GM12878 (cell line): ENCODE measurements at regions not wholly inside any gene's neighbourhood (a gene's known extent, or its start where the extent isn't known, plus 50 kb on each side); places are given as distances from the start of the nearest gene placed in this dataset.

Source experiments
- ATF7 ChIP-seq: fragments of 450-650 bp; IDR thresholded peaks from 2 replicates; pipeline ENCODE4 v1.6.1; 2016; ENCODE audit warnings: low read depth, mild to moderate bottlenecking
- CTCF ChIP-seq, 3 experiments: IDR thresholded peaks in 2 of 3; conservative IDR thresholded peaks in 1 of 3; 2 replicates each; pipeline ENCODE4 v1.5.1; 2011; ENCODE audit warnings: low read depth in 3 of 3, low read length in 3 of 3, mild to moderate bottlenecking in 3 of 3, control low read depth in 2 of 3, moderate library complexity in 2 of 3, inconsistent platforms in 1 of 3, mixed read lengths in 1 of 3; ENCODE audit not compliant: control insufficient read depth in 2 of 3, insufficient read depth in 1 of 3; ENCODE audit errors: extremely low read depth in 1 of 3
- EP300 ChIP-seq, 2 experiments: fragments of 150-350 bp in 1 of 2; IDR thresholded peaks; 2 replicates each; pipeline ENCODE4 v1.6.1; 2011 to 2012; ENCODE audit warnings: low read depth in 2 of 2, low read length in 2 of 2, borderline replicate concordance in 1 of 2, improper control_type of control experiment in 1 of 2, inconsistent platforms in 1 of 2; ENCODE audit not compliant: control insufficient read depth in 1 of 2
- EZH2 ChIP-seq: IDR thresholded peaks from 2 replicates; pipeline ENCODE4 v1.6.1; 2012; ENCODE audit warnings: low read depth, mild to moderate bottlenecking, control low read depth, inconsistent platforms, low read length, borderline replicate concordance; ENCODE audit not compliant: control insufficient read depth
- FOS ChIP-seq: IDR thresholded peaks from 3 replicates; pipeline ENCODE4 v1.6.1; 2011; ENCODE audit warnings: borderline replicate concordance; ENCODE audit not compliant: insufficient read length; ENCODE audit errors: extremely low read depth
- HDGF ChIP-seq: fragments of 450-650 bp; IDR thresholded peaks from 2 replicates; pipeline ENCODE4 v1.6.1; 2016; ENCODE audit warnings: antibody characterized with exemption
- JUND ChIP-seq: IDR thresholded peaks from 2 replicates; pipeline ENCODE4 v1.6.1; 2012; ENCODE audit warnings: low read depth, mild to moderate bottlenecking, low read length, improper control_type of control experiment, moderate library complexity
- PBX3 ChIP-seq: IDR thresholded peaks from 2 replicates; pipeline ENCODE4 v1.6.1; 2011; ENCODE audit warnings: mild to moderate bottlenecking, low read depth, low read length, moderate library complexity; ENCODE audit not compliant: insufficient replicate concordance
- POLR2A ChIP-seq: IDR thresholded peaks from 2 replicates; pipeline ENCODE4 v1.6.1; 2011; ENCODE audit warnings: low read depth, mild to moderate bottlenecking, low read length
- RFX5 ChIP-seq: IDR thresholded peaks from 2 replicates; pipeline ENCODE4 v1.6.1; 2011; ENCODE audit warnings: low read depth, low read length, improper control_type of control experiment
- ZSCAN29 ChIP-seq: fragments of 450-650 bp; IDR thresholded peaks from 2 replicates; pipeline ENCODE4 v1.6.1; 2017; ENCODE audit warnings: mild to moderate bottlenecking, moderate library complexity

- TF ChIP-seq CTCF (IDR thresholded peaks at IDR 0.05 in 2 of 3, conservative IDR thresholded peaks at IDR 0.05 in 1 of 3; ENCODE audit: control insufficient read depth in 2 of 3, extremely low read depth in 1 of 3, insufficient read depth in 1 of 3, low read depth in 3 of 3, low read length in 3 of 3): no peak
- no peak for TF ChIP-seq RFX5
- no peak for TF ChIP-seq POLR2A
- TF ChIP-seq EP300 (IDR thresholded peaks at IDR 0.05; ENCODE audit: borderline replicate concordance in 1 of 2, control insufficient read depth in 1 of 2, low read depth in 2 of 2, low read length in 2 of 2): no peak
- no peak for TF ChIP-seq ATF7
- TF ChIP-seq ZSCAN29: no peak
- TF ChIP-seq JUND: no peak
- TF ChIP-seq HDGF: no peak
- TF ChIP-seq PBX3: no peak
- no peak for TF ChIP-seq EZH2
- no peak for TF ChIP-seq FOS
Measured at GRCh38 chr4:175307326-175307725, 389.2 kb downstream of the ADAM29 start.
